Activated CD4-positive, alpha-beta T cell treated with anti-CD3 and anti-CD28 coated beads, Interleukin-2, amount 10 ng/mL, durations not matched to agents 7 days and 5 days (primary cell): ENCODE measurements at regions not wholly inside any gene's neighbourhood (a gene's known extent, or its start where the extent isn't known, plus 50 kb on each side); places are given as distances from the start of the nearest gene placed in this dataset.

Experiments used
- CTCF ChIA-PET: fragments of 350-600 bp; sonication (Branson Sonifier 250); formaldehyde crosslinking; loops from one replicate; lab custom pipeline; 2021; ENCODE audit warnings: antibody characterized with exemption; lab: Charles Lee
- POLR2A ChIA-PET: fragments of 350-600 bp; sonication (Branson Sonifier 250); formaldehyde crosslinking; loops from one replicate; lab custom pipeline; 2021; ENCODE audit warnings: antibody characterized with exemption; lab: Charles Lee
- DNase-seq: peaks from one replicate; pipeline ENCODE4 v3.0.0-alpha.2; 2020
- H3K27ac Mint-ChIP-seq: one replicate; pipeline ENCODE4 v1.8.0; 2021; ENCODE audit warnings: mild to moderate bottlenecking, moderate library complexity, mixed read lengths
- H3K27me3 Mint-ChIP-seq: one replicate; pipeline ENCODE4 v1.8.0; 2021; ENCODE audit warnings: mixed read lengths
- H3K36me3 Mint-ChIP-seq: one replicate; pipeline ENCODE4 v1.8.0; 2021; ENCODE audit warnings: low read depth, mixed read lengths
- H3K4me1 Mint-ChIP-seq: one replicate; pipeline ENCODE4 v1.8.0; 2021; ENCODE audit warnings: mixed read lengths
- H3K4me3 Mint-ChIP-seq: one replicate; pipeline ENCODE4 v1.8.0; 2021; ENCODE audit warnings: mild to moderate bottlenecking, moderate library complexity, mixed read lengths
- H3K9me3 Mint-ChIP-seq: one replicate; pipeline ENCODE4 v1.8.0; 2021; ENCODE audit warnings: mixed read lengths

- H3K27ac Mint-ChIP-seq = no peak overlapping the region
- H3K36me3 Mint-ChIP-seq = no peaks in the 10 kb centered on the region
- H3K4me3 Mint-ChIP-seq = no peak overlapping the region
- peaks cover 2% of the 10 kb centered on the region for H3K9me3 Mint-ChIP-seq
- H3K27me3 Mint-ChIP-seq = no peaks in the 10 kb centered on the region
- no peak for DNase-seq
- ChIA-PET POLR2A (no interaction called here), CTCF (interaction anchor here (0.7 kb wide), 1 partner anchor 659 kb away, joined by 3 read pairs; no protein-coding TSS in a partner anchor)
- H3K4me1 Mint-ChIP-seq = no peaks in the 10 kb centered on the region
Measured at GRCh38 chr9:11323457-11323856, 710.7 kb upstream of the PTPRD start.

- ChIA-PET POLR2A (no interaction called here), CTCF (no interaction called here)
- Mint-ChIP-seq H3K4me3 (no peak overlapping the region), H3K27me3 (no peaks in the 10 kb centered on the region), H3K36me3 (no peaks in the 10 kb centered on the region), H3K9me3 (peaks cover 2% of the 10 kb centered on the region), H3K4me1 (no peaks in the 10 kb centered on the region), H3K27ac (no peak overlapping the region)
- no peak for DNase-seq
Measured at GRCh38 chr9:11326231-11326630, 713.4 kb upstream of the PTPRD start.

DNA sequence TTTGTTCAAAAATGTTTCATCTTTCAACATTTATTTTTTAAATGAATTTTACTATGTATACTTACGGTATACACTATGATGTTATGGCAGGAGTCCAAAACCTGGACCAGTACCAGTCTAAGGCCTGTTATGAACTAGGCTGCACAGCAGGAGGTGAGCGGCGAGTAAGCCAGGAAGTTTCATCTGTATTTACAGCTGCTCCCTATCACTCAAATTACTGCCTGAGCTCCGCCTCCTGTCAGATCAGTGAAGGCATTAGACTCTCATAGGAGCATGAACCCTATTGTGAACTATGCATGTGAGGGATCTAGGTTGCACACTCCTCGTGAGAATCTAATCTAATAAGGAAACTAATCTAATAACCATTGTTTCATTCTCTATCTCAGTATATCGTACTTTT lies 715.5 kb upstream of the PTPRD start:
- no peaks in the 10 kb centered on the region for H3K27me3 Mint-ChIP-seq
- H3K9me3 Mint-ChIP-seq = peaks cover 2% of the 10 kb centered on the region
- ChIA-PET CTCF (no interaction called here), POLR2A (no interaction called here)
- H3K27ac Mint-ChIP-seq = no peak overlapping the region
- no peaks in the 10 kb centered on the region for H3K4me1 Mint-ChIP-seq
- no peaks in the 10 kb centered on the region for H3K36me3 Mint-ChIP-seq
- DNase-seq = no peak
- no peak overlapping the region for H3K4me3 Mint-ChIP-seq

DNA sequence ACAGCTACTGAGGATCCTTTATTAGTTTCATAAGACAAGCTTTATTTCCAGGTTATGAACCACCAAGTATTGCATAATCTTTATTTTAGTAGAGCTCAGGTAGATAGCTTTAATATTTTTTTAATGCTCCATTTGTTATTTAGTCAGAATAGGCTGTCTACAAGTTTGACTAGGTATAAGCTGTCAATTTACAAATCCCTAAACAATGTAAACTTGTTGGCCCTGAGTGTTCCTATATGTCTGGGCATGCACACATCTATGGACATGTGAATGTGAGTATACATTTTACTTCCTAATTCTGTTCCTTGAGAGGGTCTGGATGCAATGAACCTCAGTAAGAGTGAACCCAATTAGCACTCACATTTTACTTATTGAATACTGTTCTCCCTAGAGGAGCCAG lies 722.2 kb upstream of the PTPRD start:
- Mint-ChIP-seq H3K27me3 (no peaks in the 10 kb centered on the region), H3K4me3 (no peak overlapping the region), H3K9me3 (no peaks in the 10 kb centered on the region), H3K36me3 (no peaks in the 10 kb centered on the region), H3K27ac (no peak overlapping the region), H3K4me1 (peaks cover 1% of the 10 kb centered on the region)
- DNase-seq = no peak
- CTCF ChIA-PET = no interaction called here
- POLR2A ChIA-PET = no interaction called here

GRCh38 chr9:11338130-11338529 lies 725.3 kb upstream of the PTPRD start:
- Mint-ChIP-seq H3K27ac (no peak overlapping the region), H3K9me3 (no peaks in the 10 kb centered on the region), H3K27me3 (no peaks in the 10 kb centered on the region), H3K36me3 (no peaks in the 10 kb centered on the region), H3K4me1 (peaks cover 1% of the 10 kb centered on the region), H3K4me3 (no peak overlapping the region)
- CTCF ChIA-PET = no interaction called here
- POLR2A ChIA-PET = no interaction called here
- DNase-seq = no peak

DNA sequence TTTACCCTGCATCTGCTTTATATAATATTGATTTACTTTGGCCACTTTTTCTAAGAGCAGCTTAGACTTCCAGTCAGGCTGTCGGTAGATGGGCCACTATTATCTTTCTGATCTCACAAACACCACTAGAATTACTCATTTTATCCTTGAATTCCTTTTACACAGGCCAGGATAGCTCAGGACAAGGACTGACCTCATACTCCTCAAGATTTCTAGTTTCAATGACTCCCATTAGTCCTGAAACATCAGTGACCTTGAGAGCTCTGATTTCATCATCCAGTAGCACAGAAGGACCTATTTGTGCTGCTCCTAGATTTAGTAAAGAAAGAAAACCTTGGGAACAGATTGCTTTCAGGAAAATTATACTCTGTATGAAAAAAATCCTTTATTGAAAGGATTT lies 727.9 kb upstream of the PTPRD start:
- CTCF ChIA-PET = no interaction called here
- H3K4me3 Mint-ChIP-seq = no peak overlapping the region

GRCh38 chr9:11347437-11347836 lies 734.6 kb upstream of the PTPRD start:
- ChIA-PET POLR2A (no interaction called here), CTCF (no interaction called here)
- no peaks in the 10 kb centered on the region for H3K27me3 Mint-ChIP-seq
- no peak for DNase-seq
- peaks cover 8% of the 10 kb centered on the region for H3K9me3 Mint-ChIP-seq
- H3K36me3 Mint-ChIP-seq = no peaks in the 10 kb centered on the region
- H3K4me3 Mint-ChIP-seq = no peak overlapping the region
- no peaks in the 10 kb centered on the region for H3K4me1 Mint-ChIP-seq
- no peak overlapping the region for H3K27ac Mint-ChIP-seq

More for the DNA sequence above, 727.9 kb upstream of the PTPRD start:
- Mint-ChIP-seq H3K27ac (no peak overlapping the region), H3K4me1 (peaks cover 1% of the 10 kb centered on the region), H3K27me3 (no peaks in the 10 kb centered on the region), H3K36me3 (no peaks in the 10 kb centered on the region), H3K9me3 (no peaks in the 10 kb centered on the region)
- no peak for DNase-seq
- POLR2A ChIA-PET = no interaction called here

GRCh38 chr9:11348366-11348765 lies 735.6 kb upstream of the PTPRD start:
- peaks cover 8% of the 10 kb centered on the region for H3K9me3 Mint-ChIP-seq
- H3K4me3 Mint-ChIP-seq = no peak overlapping the region
- DNase-seq = no peak
- H3K4me1 Mint-ChIP-seq = no peaks in the 10 kb centered on the region
- POLR2A ChIA-PET = no interaction called here
- no peaks in the 10 kb centered on the region for H3K27me3 Mint-ChIP-seq
- no peak overlapping the region for H3K27ac Mint-ChIP-seq
- CTCF ChIA-PET = no interaction called here
- no peaks in the 10 kb centered on the region for H3K36me3 Mint-ChIP-seq

DNA sequence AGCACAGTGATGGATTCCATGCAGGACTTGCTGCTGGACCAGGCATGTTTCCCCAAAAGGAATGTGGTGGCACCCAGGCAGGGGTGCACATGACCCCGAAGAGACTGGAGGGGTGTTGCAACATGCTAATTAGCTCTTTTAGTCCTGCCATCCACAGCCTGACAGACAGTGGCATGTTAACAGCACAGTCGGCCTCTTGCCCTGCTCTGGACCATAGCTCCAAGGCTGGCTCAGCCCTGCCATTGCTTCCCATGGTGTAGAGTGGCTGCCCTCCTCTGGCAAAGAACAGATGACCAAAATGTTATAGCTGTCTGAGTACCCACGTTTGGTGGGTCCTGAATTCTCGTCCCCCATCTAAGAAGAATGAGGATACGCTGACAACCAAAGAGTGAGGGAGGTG lies 736.4 kb upstream of the PTPRD start:
- Mint-ChIP-seq H3K4me3 (no peak overlapping the region), H3K9me3 (peaks cover 10% of the 10 kb centered on the region), H3K4me1 (no peaks in the 10 kb centered on the region), H3K27me3 (no peaks in the 10 kb centered on the region), H3K36me3 (no peaks in the 10 kb centered on the region), H3K27ac (no peak overlapping the region)
- ChIA-PET CTCF (no interaction called here), POLR2A (no interaction called here)
- DNase-seq = no peak

GRCh38 chr9:11352612-11353011 lies 739.8 kb upstream of the PTPRD start:
- Mint-ChIP-seq H3K9me3 (peaks cover 8% of the 10 kb centered on the region), H3K27me3 (no peaks in the 10 kb centered on the region), H3K36me3 (no peaks in the 10 kb centered on the region), H3K4me1 (no peaks in the 10 kb centered on the region), H3K27ac (no peak overlapping the region), H3K4me3 (no peak overlapping the region)
- no peak for DNase-seq
- POLR2A ChIA-PET = no interaction called here
- CTCF ChIA-PET = no interaction called here

GRCh38 chr9:11356067-11356466 lies 743.3 kb upstream of the PTPRD start:
- Mint-ChIP-seq H3K4me1 (no peaks in the 10 kb centered on the region), H3K27me3 (no peaks in the 10 kb centered on the region), H3K36me3 (no peaks in the 10 kb centered on the region), H3K4me3 (no peak overlapping the region), H3K27ac (no peak overlapping the region), H3K9me3 (peaks cover 3% of the 10 kb centered on the region)
- ChIA-PET CTCF (no interaction called here), POLR2A (no interaction called here)
- no peak for DNase-seq

- Mint-ChIP-seq H3K9me3 (peaks cover 7% of the 10 kb centered on the region), H3K36me3 (no peaks in the 10 kb centered on the region), H3K4me3 (no peak overlapping the region)
Measured at GRCh38 chr9:11366585-11367129, 753.9 kb upstream of the PTPRD start.

DNA sequence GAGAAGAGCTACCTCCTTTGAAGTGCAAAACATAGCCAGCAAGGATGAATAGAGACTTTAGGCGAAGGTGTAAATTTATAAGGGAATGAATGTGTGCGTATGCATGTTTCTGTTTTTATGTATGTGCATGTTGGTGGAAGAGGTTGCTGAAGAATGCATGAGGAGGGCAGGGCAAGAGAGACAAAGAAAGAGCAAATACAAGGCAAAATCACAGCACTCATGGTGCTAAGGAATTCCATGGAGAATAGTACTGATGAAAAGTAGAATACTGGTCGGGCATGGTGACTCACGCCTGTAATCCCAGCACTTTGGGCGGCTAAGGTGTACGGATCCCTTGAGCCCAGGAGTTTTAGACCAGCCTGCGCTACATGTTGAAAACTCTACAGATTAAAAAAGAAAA lies 762.1 kb upstream of the PTPRD start:
- H3K36me3 Mint-ChIP-seq = no peaks in the 10 kb centered on the region
- H3K27me3 Mint-ChIP-seq = no peaks in the 10 kb centered on the region
- no peak for DNase-seq
- H3K27ac Mint-ChIP-seq = no peak overlapping the region
- ChIA-PET CTCF (no interaction called here), POLR2A (no interaction called here)
- peaks cover 14% of the 10 kb centered on the region for H3K9me3 Mint-ChIP-seq
- H3K4me3 Mint-ChIP-seq = no peak overlapping the region
- H3K4me1 Mint-ChIP-seq = no peaks in the 10 kb centered on the region

More at GRCh38 chr9:11366585-11367129, 753.9 kb upstream of the PTPRD start:
- Mint-ChIP-seq H3K27me3 (no peaks in the 10 kb centered on the region), H3K27ac (no peak overlapping the region), H3K4me1 (no peaks in the 10 kb centered on the region)
- POLR2A ChIA-PET = no interaction called here
- no peak for DNase-seq
- CTCF ChIA-PET = no interaction called here

- no peaks in the 10 kb centered on the region for H3K36me3 Mint-ChIP-seq
- DNase-seq = no peak
- no peaks in the 10 kb centered on the region for H3K27me3 Mint-ChIP-seq
- no peaks in the 10 kb centered on the region for H3K4me1 Mint-ChIP-seq
- ChIA-PET POLR2A (no interaction called here), CTCF (no interaction called here)
- no peak overlapping the region for H3K27ac Mint-ChIP-seq
- H3K9me3 Mint-ChIP-seq = peaks cover 22% of the 10 kb centered on the region
- H3K4me3 Mint-ChIP-seq = no peak overlapping the region
Measured at GRCh38 chr9:11402621-11403020, 789.8 kb upstream of the PTPRD start.
